SKM-1 (cell line): ENCODE measurements at regions not wholly inside any gene's neighbourhood (a gene's known extent, or its start where the extent isn't known, plus 50 kb on each side); places are given as distances from the start of the nearest gene placed in this dataset.
A peak's percentile ranks its signal among the peaks of the same experiment; 100 is the strongest.

ENCODE experiments used
- DNase-seq: peaks from one replicate; lab custom pipeline; 2025; ENCODE audit not compliant: unreplicated experiment; lab: John Stamatoyannopoulos, UW

DNA sequence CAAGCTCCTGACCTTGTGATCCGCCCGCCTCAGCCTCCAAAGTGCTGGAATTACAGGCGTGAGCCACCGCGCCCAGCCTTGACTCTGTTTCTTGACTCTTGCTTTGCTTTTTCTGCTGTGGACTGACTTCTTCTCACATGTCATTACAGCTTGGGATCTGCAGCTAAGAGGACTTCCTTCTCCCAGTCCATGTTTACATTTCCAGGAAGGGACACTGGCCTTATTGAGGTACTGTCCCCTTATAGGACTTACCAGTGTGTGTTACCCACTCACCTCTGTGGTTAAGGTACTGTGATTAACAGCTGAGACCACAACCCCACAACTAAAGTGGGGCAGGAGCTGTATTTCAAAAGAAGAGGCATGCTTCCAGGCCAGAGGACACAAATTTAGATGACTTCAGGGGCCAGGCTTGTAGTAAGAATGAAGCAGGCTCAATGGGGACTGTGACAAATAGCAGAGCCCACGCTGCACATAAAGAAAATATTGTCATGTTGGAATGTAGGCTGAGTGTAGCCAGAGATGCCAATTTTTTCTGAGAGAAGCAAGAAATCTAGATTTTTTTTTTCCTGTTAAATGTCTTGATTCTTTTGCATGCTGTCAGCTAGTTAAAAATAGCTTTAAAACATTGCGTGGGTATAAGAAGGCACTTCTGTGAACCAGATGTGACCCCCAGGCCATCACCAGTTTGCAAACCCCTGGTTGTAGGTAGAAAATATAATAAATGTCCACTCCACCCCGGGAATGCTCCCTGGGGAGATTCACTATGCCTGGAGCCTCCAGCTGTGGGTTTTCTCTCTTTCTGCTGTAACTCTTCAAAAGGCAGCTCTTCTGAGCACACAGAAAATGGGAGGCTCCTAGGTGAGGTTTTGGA is 75.0 kb downstream of the PTPDC1 start:
- no peak for DNase-seq

DNA sequence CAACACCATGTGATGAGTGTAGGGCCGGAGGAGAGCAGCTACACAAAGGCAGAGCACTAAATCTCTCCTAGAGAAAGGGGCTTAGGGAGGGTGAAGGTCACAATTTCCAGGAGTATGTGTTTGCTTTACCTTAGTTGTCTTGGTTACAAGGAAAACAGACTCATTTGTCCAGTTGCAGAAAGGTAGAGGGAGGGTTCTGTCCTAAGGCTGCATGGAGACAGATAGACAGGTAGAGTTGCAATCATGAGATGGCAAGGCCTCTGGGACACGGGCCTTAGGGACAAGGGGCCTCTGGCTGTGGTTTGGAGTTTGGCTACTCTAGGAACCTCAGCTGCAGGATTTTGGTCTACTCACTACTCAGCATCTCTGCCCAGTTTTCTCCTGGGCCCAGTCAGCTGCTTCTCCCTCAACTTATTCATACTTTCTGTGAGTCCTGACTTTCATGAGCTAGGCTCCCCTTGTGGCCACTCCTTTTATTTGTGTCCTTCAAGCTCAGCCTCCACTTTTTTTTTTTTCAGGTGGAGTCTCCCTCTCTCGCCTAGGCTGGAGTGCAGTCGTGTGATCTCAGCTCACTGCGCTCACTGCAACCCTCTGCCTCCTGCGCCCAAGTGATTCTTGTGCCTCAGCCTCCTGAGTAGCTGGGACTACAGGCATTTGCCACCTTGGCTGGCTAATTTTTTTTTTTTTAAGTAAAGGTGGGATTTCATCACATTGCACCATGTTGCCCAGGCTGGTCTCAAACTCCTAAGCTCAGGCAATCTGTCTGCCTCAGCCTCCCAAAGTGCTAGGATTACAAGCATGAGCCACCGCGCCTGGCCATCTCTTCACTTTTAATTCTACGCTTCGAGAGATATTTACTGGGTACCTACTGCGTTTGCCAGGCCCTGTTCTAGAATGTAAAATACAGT is 76.6 kb downstream of the PTPDC1 start:
- no peak for DNase-seq

DNA sequence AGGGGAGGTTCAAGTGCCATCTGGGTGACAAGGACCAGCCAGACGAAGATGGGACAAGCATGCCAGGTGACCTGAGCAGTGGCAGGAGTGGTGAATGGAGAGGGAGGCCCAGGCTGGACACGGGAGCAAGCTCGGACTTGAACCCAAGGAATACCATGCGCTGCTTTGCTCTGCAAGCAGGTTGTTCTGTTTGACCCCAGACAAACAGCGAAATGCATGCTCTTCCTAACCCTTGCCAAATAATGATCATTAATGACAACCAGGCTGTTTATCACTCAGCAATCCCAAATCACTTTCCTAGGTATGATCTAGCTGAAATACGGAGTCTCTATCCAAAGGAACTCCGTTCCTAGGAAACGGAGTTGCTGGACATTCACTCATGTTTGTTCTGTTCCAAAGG is 77.4 kb downstream of the PTPDC1 start:
- DNase-seq: no peak

DNA sequence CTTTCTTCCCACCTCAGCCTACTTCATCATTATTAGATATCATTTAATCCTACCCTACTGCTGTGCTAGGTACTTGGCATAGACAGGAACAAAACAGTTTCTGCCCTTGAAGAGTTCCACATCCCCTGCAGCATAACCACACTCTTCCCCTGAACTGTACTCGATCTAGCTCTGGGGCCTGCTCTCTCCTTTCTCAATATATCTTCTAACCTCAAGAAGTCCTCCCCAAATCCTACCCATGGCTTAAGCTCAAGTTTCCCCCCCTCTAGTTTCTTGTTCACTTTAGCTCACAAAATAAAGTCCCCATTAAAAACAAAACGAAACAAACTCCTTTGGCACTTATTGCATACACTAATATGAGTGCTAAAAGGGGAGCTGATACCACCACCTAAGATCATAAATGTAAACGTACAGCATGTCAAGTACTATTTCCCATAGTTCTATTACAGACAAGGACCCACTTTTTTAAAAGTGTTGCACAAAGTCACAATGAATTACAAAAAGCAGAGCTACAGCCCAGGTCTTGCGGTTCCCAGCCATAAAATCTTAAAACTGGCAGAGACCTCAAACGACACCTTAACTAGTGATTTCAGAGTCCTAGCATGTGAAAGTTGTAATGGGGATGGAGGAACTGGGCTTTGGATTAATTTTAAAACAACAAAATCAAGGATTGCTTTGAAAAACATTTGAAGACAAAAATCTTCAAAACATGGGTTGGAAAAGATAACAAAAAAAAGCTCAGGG is 80.7 kb downstream of the PTPDC1 start:
- DNase-seq: no peak

DNA sequence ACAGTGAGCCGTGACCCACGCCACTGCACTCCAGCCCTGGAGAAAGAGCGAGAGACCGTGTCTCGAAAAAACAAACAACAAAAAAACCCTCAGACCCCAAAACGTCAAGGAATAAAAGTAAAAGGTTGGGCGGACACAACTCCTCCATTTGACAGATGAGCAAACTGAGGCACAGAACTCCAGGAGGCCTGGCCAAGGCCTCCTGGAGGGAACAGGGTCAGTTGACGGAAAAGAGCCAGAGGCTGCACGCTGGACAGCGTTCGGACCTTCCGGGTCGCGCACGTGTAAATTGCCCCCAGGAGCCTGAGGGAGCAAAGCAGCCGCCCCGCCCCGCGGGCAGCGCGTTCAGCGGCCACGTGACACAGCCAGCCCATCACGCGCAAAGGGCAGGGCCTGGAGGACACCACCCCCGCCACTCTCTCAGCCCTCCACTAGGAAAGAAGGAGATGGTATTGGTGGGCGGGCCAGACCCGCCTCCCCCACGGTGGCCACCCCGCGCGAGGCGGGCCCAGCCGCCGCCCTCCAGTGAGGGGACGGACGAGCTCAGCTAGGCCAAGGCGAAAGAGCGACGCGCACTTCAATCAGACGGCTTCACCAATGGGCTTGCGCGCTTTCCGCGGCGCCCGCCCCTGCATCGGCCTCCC is 81.5 kb downstream of the PTPDC1 start:
- peak; percentile 87 for DNase-seq

DNA sequence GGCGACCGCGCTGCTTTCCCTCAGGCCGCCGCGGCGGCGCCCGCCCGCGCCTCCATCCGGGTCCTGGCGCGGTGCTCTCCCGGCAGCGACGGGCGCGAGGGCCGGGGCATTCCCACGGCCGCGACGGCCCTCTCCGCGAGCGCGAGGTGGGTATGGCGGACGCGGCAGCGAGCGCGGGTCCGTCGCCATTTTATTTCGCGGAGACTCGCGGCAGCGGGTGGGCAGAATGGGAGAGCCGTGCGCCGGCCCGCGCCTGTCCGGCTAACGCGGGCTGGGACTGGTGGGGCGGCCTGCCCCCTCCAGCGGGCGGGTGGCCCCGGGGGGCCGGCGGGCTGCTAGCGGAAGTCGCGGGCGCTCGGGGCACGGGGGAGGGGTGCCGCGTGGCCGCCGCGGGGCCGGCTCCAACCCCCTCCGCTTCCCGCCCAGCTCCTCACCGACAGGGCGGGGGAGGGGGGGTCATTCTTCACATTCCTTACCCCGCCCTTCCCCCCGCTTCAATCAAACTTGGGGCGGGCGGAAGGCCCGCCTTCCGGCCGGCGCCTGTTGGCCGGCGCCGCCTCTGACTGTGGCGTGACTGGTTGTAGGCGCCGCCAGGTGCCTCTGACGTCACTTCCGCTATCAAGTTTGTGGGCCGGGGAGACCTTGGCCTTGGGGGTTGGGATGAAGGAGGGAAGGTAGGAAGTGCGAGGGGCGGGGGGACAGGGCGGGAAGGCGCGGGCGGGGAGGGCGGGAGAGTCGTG is 82.1 kb downstream of the PTPDC1 start:
- DNase-seq: peak; percentile 71

DNA sequence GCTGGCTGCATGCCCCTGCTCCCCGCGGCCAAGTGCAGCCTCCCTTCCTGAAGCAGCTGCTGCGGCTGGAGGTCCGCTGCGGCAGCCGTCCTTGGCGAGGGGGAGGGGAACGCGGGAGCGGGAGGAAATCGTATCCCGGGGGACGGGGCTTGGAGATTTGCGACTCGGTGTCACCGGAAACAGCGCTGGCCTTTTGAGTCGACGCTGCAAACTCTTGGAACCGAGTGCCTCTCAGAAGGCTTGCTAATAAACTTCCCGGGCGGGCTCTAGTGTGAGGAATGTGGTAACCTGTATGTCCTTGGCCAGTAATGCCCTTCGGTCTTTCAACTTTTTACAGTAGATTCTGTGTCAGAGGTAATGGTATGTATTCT is 82.7 kb downstream of the PTPDC1 start:
- no peak for DNase-seq

DNA sequence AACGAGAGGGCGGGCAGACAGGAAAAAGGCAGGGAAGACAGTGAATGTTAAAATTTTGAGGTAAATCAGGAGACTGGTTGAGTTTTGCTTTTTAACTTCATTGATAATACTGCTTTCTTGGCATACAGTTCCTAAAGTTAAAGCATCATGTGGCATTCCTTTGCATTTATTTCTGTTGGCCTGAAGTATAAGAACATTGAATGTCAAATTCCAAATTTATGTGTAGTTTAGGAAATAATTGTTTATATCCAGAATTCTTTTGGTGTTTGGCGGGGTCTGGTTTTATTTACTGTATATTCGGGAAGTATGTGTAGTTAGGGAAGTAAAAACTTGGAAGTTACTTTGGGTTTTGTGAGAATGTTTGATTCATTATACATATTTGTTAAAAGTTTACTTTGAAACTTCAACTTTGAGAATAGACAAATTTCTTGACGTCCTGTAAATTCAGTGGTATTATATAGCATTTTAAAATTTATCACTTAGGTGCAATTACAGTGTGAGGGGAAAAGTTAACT is 83.2 kb downstream of the PTPDC1 start:
- no peak for DNase-seq

DNA sequence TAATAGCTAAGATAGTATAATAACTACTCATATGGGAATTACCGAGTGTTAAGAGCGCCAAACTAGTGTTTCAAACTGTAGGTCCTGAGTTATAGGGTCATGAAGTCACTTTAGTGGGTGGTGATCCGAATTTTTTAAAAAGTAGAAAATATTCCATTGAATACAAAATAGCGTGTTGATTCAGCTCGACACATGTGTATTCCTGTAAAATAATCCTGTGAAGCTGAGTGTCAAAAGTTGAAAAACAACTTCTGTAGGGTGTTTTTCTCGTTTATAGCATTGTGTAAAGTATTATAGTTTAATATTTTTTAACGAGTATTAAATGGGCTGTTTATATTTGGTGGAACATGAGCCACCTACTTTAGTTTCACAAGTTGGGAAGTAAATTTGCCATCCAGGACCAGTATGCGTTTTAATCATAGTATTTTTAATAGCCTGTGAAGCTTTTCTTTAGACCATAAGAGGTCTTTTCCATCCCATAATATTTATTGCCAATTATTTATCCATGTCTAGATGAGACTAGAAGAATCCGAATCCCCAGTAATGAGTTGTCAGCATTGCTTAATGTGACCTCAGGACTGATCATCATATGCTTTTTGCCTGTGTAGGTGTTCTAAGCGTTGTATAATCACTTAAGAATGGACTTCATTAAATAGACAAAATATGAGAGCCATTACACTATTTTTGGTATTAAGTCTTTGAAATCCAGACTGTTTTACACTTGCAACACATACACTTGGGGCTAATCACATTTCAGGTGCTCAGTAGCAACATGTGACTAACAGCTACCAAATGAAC is 84.1 kb downstream of the PTPDC1 start:
- DNase-seq: no peak

DNA sequence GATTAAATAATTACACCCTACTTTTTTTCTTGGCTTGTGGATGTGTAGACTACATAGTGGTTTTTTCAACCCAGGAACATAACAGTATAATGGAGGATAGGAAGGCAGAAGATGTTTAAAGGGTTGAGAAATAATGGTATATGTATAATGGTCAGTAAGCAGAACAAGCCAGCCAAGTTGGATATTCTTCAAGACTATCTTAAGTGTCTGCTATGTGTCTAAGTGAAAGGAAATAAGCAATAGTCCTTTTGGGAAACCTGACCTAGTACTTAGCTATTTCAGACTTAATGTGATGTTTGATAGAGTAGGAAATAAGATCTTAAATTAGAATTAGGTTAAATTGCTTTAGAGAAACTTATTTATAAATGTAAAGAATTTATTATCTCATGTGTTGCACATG is 85.7 kb downstream of the PTPDC1 start:
- DNase-seq: no peak

DNA sequence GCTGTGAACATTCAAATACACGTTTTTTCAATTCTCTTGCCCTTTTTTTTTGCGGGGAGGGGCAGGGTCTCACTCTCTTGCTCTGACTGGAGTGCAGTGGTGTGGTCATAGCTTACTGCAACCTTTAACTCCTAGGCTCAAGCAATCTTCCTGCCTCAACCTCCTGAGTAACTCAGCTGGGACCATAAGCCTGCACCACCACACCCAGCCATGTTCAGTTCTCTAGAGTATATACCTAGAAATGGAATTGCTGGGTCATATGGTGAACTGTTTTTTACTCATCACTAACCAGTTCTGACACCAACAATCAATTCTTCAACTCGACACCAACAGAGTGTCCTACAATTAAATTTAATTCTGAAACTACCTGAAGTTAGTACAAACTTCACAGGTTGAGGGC is 85.5 kb upstream of the ZNF169 start:
- no peak for DNase-seq

DNA sequence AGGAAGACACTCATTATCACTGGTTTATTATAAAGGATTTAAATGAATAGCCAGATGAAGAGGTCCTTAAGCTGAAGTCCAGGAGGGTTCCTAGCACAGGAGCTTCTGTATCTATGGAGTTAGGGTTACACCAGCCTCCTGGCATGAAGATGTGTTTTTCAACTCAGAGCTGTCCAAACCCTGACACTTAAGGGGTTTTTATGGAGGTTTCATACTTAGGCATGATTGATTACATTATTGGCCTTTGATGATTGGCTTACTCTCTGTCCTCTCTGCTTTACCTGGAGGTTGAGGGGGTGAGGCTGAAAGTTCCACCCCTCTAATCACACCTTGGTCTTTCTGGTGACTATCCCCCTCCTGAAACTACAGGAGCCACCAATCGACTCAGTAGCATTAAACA is 84.9 kb upstream of the ZNF169 start:
- DNase-seq: no peak

DNA sequence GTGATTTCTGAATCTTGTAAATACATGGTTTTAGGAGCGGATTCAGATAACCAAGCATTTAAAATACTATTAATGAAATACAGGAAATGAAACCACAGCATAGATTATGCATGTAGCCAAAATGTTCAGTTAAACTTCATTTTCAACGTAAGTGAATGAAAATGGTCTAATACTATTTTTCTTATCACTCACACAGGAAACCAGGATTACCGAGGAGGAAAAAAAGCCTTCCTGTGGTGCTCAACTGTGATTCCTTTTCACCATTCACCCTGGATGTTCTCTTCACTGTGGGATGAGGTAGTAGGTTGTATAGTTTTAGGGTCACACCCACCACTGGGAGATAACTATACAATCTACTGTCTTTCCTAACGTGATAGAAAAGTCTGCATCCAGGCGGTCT is 83.4 kb upstream of the ZNF169 start:
- DNase-seq: no peak

DNA sequence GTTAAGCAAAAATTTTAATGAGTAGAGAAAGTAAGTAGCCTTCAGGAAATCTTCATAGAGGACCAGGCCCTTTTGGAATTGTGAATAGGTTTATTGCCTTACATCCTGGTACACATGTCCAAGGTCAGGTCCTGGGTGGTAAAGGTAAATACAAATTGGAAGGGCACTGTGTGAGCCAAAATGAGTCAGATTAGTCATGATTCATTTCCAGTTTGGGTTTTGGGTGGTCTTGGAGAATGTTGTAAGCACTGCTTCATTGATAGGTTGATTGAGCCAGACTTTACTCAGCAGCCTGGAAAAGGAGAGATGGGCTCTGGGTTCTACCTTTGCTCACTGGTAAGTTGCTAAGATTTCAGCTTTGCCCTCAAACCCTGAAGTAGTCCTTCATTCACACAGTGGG is 82.5 kb upstream of the ZNF169 start:
- no peak for DNase-seq

DNA sequence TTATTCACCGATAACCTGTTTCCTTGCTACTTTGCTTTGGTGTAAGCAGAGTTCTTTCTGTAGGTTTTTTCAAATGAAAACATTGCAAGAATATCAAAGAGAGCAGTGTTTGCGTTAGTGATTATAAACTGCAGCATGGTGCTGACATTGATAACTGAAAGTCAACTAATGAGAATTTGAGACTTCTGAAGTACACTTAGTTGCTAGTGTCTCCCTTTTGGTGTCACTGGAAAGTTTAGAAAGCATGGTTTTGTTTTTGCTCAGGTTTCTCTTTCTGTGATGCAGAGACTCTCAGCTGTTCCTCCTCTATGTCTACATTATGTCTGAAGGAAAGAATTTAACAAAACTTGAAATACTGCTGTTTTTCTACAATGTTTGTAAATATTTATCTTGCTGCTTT is 80.2 kb upstream of the ZNF169 start:
- no peak for DNase-seq

DNA sequence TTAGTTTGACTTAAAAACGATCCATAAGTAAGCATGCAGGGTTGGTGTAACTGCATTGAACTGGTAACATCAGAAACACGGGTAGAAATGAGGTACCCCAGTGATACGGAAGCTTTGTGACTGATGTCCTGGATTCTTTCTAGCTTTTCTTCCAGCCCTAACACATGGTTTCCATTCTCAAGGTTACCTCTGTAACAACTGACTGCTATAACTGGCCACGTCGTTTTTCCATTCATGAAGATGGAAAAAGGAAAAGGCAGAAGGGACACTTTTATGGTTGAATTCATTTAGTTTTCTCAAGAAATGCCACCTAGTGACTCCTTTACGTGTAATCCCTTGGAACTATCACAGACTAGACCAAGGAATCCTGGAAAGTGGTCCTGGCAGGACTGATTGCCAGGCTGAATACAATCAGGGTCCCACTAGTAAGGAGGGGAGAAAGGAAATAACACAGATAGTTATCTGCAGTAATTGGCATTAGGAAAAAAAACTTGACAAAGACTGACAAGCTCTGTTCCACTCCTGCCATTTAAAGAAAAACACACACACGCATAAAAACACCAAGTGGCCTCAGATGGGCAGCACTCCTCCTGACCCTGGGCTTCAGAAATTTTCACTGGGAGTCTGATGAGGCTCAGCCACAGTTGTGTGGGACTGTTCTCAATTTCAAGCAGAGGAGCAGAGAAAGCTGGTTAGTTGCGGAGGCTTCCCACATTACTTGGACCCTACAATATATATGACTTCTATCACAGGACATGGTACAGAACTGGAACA is 77.5 kb upstream of the ZNF169 start:
- no peak for DNase-seq

DNA sequence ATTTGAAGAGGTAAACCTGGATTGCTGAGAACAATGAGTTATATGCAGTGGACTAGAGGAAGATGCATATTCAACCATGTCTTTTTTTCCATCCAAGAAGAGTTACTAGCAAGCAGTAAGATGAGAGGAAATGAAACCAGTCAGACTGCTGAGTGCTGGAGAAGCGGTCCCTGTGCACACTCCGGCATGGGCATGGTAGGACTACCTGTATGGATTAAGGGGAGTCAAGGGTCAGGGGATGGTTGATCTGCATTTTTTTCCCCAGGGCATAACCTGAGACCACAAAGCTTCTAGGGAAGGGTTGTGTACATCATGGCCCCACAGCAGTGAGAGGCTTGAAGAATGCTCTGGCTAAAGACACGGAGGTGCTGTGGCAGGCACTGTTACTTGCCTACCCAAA is 76.6 kb upstream of the ZNF169 start:
- no peak for DNase-seq

DNA sequence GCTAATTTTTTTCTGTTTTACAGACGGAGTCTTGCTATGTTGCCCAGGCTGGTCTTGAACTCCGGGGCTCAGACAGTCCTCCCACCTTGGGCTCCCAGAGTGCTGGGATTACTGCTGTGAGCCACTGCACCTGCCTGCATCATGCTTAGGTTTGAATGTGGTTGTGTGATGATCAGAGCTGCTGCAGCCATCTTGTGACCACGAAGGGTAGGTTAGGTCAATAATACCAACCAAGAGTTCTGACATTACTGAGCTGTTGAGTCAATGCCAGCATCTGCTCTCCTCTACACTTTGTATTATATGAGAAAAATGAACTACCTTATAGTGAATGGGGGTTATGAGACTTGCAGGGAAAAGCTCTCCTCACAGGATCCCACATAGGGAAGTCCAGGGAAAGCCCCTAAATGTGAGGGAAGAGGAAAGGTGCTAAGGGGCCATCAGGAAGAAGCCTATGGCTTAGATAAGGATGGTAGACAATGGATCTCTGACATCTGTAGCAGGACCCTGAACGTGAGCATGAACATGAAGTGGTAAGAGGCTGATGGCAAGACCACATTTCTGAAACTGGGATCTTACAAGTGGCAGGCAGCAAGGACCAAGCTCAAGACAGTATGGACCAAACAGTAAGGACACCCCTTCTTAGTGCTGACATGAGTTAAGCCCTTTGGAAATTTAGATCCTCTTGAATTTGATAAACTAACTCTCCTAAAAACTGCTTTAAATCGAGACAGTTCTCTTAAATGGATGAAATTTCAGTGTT is 75.7 kb upstream of the ZNF169 start:
- no peak for DNase-seq
